Left ventricle myocardium inferior (tissue), 1 donor: ENCODE measurements at regions not wholly inside any gene's neighbourhood (a gene's known extent, or its start where the extent isn't known, plus 50 kb on each side); places are given as distances from the start of the nearest gene placed in this dataset.

Experiments
- DNase-seq: peaks from one replicate; pipeline ENCODE4 v3.0.0-alpha.2; 2020
- H3K27ac ChIP-seq: fragments of 200-600 bp; replicated peaks from 2 replicates; pipeline ENCODE4 v1.8.0; 2021
- H3K27me3 ChIP-seq: fragments of 200-600 bp; 2 replicates; pipeline ENCODE4 v1.8.0; 2021; ENCODE audit warnings: low read depth
- H3K36me3 ChIP-seq: fragments of 200-600 bp; 2 replicates; pipeline ENCODE4 v1.8.0; 2021
- H3K4me1 ChIP-seq: fragments of 200-600 bp; 2 replicates; pipeline ENCODE4 v1.8.0; 2021
- H3K4me3 ChIP-seq: fragments of 200-600 bp; 2 replicates; pipeline ENCODE4 v1.8.0; 2021; ENCODE audit warnings: mild to moderate bottlenecking, moderate library complexity
- H3K9me3 ChIP-seq: fragments of 200-600 bp; replicated peaks from 2 replicates; pipeline ENCODE4 v1.8.0; 2021
- CTCF ChIP-seq: fragments of 200-600 bp; IDR thresholded peaks from 2 replicates; pipeline ENCODE4 v1.8.0; 2021; ENCODE audit warnings: antibody characterized with exemption, mild to moderate bottlenecking, borderline replicate concordance
- intact Hi-C: fragments of 100-400 bp; cut with micrococcal nuclease; formaldehyde crosslinking; loops from one replicate; pipeline ENCODE4 v1.11.0; 2022
- donor health status: DM: no; HTN: yes; CAD: no; lungs with severe emphysema.

DNA sequence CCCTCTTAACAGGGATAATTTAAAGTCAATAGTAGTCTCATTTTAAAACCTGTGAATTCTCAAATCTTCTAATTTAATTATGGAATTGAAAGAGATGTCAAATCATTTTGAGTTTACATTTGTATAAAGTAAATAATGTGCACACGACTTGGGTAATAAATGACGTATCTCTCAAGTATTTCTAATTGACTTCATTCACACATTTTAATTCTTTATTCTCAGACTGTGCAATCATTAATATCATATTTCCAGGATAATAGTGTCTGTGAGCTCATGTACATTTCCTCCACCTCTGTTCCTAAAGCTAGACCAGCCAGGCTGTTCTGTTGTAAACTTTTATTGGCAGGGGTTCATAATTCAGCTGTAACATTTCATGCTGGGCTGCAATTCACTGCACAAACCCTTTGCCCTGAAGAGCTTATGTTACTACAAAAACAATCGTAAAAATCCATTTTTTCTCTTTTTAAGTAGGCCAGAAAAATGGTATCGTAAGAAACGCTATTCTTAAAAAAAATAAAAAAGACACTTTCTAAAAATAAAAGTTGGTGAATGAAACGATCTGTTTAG lies 1103.1 kb upstream of the TENM3 start:
- intact Hi-C loops, result loop anchor here (5.0 kb wide), 1 partner anchor 387 kb away; no protein-coding TSS in a partner anchor

GRCh38 chr4:181143250-181143854 lies 1099.8 kb upstream of the TENM3 start:
- intact Hi-C loops, result loop anchor here (5.0 kb wide), 1 partner anchor 384 kb away; no protein-coding TSS in a partner anchor
- TF ChIP-seq CTCF, result peak; percentile 90
- H3K4me1 ChIP-seq, result no peaks in the 10 kb centered on the region

More for the DNA sequence above, 1103.1 kb upstream of the TENM3 start:
- no peak overlapping the region for H3K4me3 ChIP-seq
- no peaks in the 10 kb centered on the region for H3K4me1 ChIP-seq
- TF ChIP-seq CTCF, result no peak
- no peaks in the 10 kb centered on the region for H3K36me3 ChIP-seq
- no peak for DNase-seq
- no peak overlapping the region for H3K27ac ChIP-seq
- peaks cover 46% of the 10 kb centered on the region for H3K27me3 ChIP-seq
- no peaks in the 10 kb centered on the region for H3K9me3 ChIP-seq

GRCh38 chr4:181146051-181146450 lies 1097.2 kb upstream of the TENM3 start:
- no peak for TF ChIP-seq CTCF
- Histone ChIP-seq H3K4me1 (no peaks in the 10 kb centered on the region), H3K4me3 (no peak overlapping the region), H3K27ac (no peak overlapping the region), H3K27me3 (peaks cover 33% of the 10 kb centered on the region), H3K36me3 (no peaks in the 10 kb centered on the region), H3K9me3 (no peaks in the 10 kb centered on the region)
- intact Hi-C loops, result no loop called here
- DNase-seq, result no peak

More at GRCh38 chr4:181143250-181143854, 1099.8 kb upstream of the TENM3 start:
- Histone ChIP-seq H3K9me3 (no peaks in the 10 kb centered on the region), H3K27me3 (peaks cover 53% of the 10 kb centered on the region), H3K4me3 (no peak overlapping the region), H3K36me3 (no peaks in the 10 kb centered on the region), H3K27ac (no peak overlapping the region)
- peak; percentile 64 for DNase-seq

- intact Hi-C loops, result no loop called here
- Histone ChIP-seq H3K4me3 (no peak overlapping the region), H3K27ac (no peak overlapping the region), H3K9me3 (no peaks in the 10 kb centered on the region), H3K27me3 (peaks cover 28% of the 10 kb centered on the region), H3K4me1 (no peaks in the 10 kb centered on the region), H3K36me3 (no peaks in the 10 kb centered on the region)
- DNase-seq, result no peak
- no peak for TF ChIP-seq CTCF
These were observed 1095.7 kb upstream of the TENM3 start for GRCh38 chr4:181147416-181147951.

DNA sequence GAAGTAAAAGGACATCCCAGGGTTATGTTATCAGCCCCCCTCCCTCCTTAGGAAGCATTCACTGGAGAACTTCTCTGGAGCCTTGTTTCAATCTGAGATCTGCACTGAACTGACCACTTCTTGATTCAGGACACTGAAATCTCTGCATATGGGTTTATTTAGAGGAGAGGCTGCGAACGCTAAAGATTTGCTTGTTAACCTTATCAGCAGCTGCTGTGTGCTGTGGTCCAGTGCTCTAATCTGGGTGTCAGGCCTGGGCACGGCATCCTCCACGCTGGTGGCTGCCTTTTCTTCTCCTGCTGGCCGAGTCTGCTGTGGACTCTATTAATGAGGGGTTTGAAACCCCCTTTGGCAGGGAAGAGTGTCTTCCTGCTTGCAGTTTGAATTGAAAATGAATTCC lies 1094.7 kb upstream of the TENM3 start:
- no peak for DNase-seq
- no peaks in the 10 kb centered on the region for H3K36me3 ChIP-seq
- no peaks in the 10 kb centered on the region for H3K4me1 ChIP-seq
- TF ChIP-seq CTCF, result no peak
- H3K27me3 ChIP-seq, result peaks cover 20% of the 10 kb centered on the region
- no peak overlapping the region for H3K4me3 ChIP-seq
- H3K9me3 ChIP-seq, result no peaks in the 10 kb centered on the region
- no peak overlapping the region for H3K27ac ChIP-seq
- intact Hi-C loops, result no loop called here
